ENCODE measurements at regions not wholly inside any gene's neighbourhood (a gene's known extent, or its start where the extent isn't known, plus 50 kb on each side); places are given as distances from the start of the nearest gene placed in this dataset.

DNA sequence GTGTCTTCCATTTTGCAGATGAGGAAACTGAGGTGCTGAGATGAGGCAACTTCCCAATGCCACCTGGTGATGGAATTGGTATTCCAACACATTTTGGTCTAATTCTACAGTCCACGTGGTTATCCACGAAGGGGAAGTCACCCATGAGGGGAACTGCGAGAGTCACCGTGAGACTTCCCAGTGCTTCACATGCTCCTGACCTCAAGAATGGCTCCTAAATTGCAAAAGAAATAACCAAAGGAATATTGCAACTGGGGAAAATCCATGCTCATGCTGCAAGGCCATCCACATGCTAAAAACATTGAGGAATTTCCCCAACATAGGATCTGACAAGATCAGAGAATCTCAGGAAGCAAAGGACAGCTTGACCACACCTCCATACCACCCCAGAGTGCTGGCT is 153.9 kb downstream of the HS3ST3B1 start:
- Histone ChIP-seq H3K27me3 (ENCODE audit: low read depth, low read length) (no peaks in the 10 kb centered on the region), H3K9me3 (ENCODE audit: insufficient read depth, low read length) (no peaks in the 10 kb centered on the region), H3K4me1 (ENCODE audit: low read length) (no peaks in the 10 kb centered on the region), H3K36me3 (replicated peaks; ENCODE audit: low read depth, low read length) (no peaks in the 10 kb centered on the region), H3K4me2 (ENCODE audit: low read length) (no peak overlapping the region), H2AFZ (ENCODE audit: low read depth, low read length) (no peak overlapping the region), H3K27ac (ENCODE audit: low read length) (no peak overlapping the region), H3K4me3 (ENCODE audit: low read length) (no peak overlapping the region), H3K9ac (ENCODE audit: low read length) (no peak overlapping the region), H4K20me1 (ENCODE audit: insufficient read depth, low read length) (no peaks in the 10 kb centered on the region), H3K79me2 (ENCODE audit: low read length) (no peaks in the 10 kb centered on the region)
- TF ChIP-seq, protein P1, sequence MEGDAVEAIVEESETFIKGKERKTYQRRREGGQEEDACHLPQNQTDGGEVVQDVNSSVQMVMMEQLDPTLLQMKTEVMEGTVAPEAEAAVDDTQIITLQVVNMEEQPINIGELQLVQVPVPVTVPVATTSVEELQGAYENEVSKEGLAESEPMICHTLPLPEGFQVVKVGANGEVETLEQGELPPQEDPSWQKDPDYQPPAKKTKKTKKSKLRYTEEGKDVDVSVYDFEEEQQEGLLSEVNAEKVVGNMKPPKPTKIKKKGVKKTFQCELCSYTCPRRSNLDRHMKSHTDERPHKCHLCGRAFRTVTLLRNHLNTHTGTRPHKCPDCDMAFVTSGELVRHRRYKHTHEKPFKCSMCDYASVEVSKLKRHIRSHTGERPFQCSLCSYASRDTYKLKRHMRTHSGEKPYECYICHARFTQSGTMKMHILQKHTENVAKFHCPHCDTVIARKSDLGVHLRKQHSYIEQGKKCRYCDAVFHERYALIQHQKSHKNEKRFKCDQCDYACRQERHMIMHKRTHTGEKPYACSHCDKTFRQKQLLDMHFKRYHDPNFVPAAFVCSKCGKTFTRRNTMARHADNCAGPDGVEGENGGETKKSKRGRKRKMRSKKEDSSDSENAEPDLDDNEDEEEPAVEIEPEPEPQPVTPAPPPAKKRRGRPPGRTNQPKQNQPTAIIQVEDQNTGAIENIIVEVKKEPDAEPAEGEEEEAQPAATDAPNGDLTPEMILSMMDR (IDR thresholded peaks at IDR 0.05; ENCODE audit: low read depth, low read length), result no peak
- no peak for TF ChIP-seq EZH2phosphoT487 (IDR thresholded peaks at IDR 0.05; ENCODE audit: low read depth)

DNA sequence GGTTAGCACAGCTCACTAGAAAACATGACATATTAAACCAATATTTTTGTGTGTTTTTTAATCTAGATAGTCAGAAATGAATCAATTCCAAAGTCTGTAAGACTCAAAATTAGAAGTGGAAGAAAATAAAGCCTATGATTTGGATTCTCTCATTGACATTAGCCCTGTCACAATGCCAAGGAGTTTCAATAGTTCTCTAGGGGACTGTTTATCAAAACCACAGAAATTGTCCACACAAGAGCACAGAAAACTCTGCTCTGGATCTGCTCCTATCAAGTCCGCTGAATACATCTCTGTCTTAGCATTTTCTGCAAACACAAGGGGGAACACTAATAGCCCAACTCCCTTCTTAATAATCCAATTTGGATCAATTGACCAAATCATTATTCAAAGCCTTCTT is 152.0 kb downstream of the HS3ST3B1 start:
- no peak overlapping the region for H3K4me3 ChIP-seq (ENCODE audit: low read length)
- H3K79me2 ChIP-seq (ENCODE audit: low read length), result no peaks in the 10 kb centered on the region
- H3K27ac ChIP-seq (ENCODE audit: low read length), result no peak overlapping the region
- H3K4me1 ChIP-seq (ENCODE audit: low read length), result no peaks in the 10 kb centered on the region
- no peaks in the 10 kb centered on the region for H3K36me3 ChIP-seq (replicated peaks; ENCODE audit: low read depth, low read length)
- no peaks in the 10 kb centered on the region for H3K9me3 ChIP-seq (ENCODE audit: insufficient read depth, low read length)
- H3K4me2 ChIP-seq (ENCODE audit: low read length), result no peak overlapping the region
- H4K20me1 ChIP-seq (ENCODE audit: insufficient read depth, low read length), result no peaks in the 10 kb centered on the region
- no peaks in the 10 kb centered on the region for H3K27me3 ChIP-seq (ENCODE audit: low read depth, low read length)
- H3K9ac ChIP-seq (ENCODE audit: low read length), result no peak overlapping the region
- no peak overlapping the region for H2AFZ ChIP-seq (ENCODE audit: low read depth, low read length)
- TF ChIP-seq, protein P1 (IDR thresholded peaks at IDR 0.05; ENCODE audit: low read depth, low read length), result no peak
- no peak for TF ChIP-seq EZH2phosphoT487 (IDR thresholded peaks at IDR 0.05; ENCODE audit: low read depth)

DNA sequence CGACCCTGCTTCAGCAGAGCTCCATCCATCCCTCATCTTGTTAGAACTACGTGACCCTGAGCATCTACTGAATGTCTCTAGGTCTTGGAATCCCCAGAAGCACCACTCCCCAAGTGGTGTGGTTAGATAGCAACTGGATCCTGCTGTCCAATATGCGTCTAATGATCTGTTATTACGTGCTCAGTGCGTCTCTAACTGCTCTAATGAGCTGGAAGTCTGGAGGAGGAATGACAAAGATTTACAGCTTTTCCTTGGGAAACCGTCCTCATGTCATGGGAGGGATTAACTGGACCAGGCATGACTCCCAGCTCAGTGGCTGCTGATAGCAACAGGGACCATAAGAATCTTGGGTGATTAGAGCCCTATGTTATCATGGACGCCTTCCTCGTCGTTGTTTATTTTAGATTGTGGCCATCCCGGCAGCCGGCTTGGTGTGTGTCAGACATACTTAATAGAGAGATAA is 150.9 kb downstream of the HS3ST3B1 start:
- no peaks in the 10 kb centered on the region for H3K79me2 ChIP-seq (ENCODE audit: low read length)
- H3K4me2 ChIP-seq (ENCODE audit: low read length), result no peak overlapping the region
- TF ChIP-seq EZH2phosphoT487 (IDR thresholded peaks at IDR 0.05; ENCODE audit: low read depth), result no peak
- TF ChIP-seq, protein P1 (IDR thresholded peaks at IDR 0.05; ENCODE audit: low read depth, low read length), result no peak
- H3K9ac ChIP-seq (ENCODE audit: low read length), result no peak overlapping the region
- no peak overlapping the region for H3K4me3 ChIP-seq (ENCODE audit: low read length)
- H3K27ac ChIP-seq (ENCODE audit: low read length), result no peak overlapping the region
- H3K36me3 ChIP-seq (replicated peaks; ENCODE audit: low read depth, low read length), result no peaks in the 10 kb centered on the region
- H4K20me1 ChIP-seq (ENCODE audit: insufficient read depth, low read length), result no peaks in the 10 kb centered on the region
- H2AFZ ChIP-seq (ENCODE audit: low read depth, low read length), result no peak overlapping the region
- H3K4me1 ChIP-seq (ENCODE audit: low read length), result no peaks in the 10 kb centered on the region
- H3K27me3 ChIP-seq (ENCODE audit: low read depth, low read length), result no peaks in the 10 kb centered on the region
- H3K9me3 ChIP-seq (ENCODE audit: insufficient read depth, low read length), result no peaks in the 10 kb centered on the region

DNA sequence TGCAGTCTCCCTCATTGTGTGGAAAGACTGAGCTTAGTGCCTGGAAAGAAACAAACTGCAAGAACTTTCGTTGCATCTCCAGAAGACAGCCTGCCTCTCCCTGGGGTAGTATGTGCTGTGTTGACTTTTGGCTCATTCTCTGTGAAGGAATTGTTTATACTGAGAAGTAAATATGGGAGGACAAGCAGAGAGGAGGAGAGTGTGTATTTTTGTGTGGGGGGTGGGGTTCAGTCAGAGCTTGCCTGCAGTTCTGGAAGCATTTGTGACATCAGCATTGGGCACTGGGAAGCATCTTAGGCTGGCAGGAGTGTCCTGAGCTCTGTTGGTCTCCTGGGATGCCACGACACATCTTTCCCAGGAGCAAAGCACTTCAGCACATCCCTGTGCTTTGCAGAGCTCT is 147.9 kb downstream of the HS3ST3B1 start:
- Histone ChIP-seq H3K9me3 (ENCODE audit: insufficient read depth, low read length) (no peaks in the 10 kb centered on the region), H4K20me1 (ENCODE audit: insufficient read depth, low read length) (no peaks in the 10 kb centered on the region), H3K4me2 (ENCODE audit: low read length) (no peak overlapping the region), H3K4me3 (ENCODE audit: low read length) (no peak overlapping the region), H3K79me2 (ENCODE audit: low read length) (no peaks in the 10 kb centered on the region), H3K4me1 (ENCODE audit: low read length) (no peaks in the 10 kb centered on the region), H3K9ac (ENCODE audit: low read length) (no peak overlapping the region), H2AFZ (ENCODE audit: low read depth, low read length) (no peak overlapping the region), H3K27me3 (ENCODE audit: low read depth, low read length) (no peaks in the 10 kb centered on the region), H3K27ac (ENCODE audit: low read length) (no peak overlapping the region), H3K36me3 (replicated peaks; ENCODE audit: low read depth, low read length) (no peaks in the 10 kb centered on the region)
- TF ChIP-seq, protein P1 (IDR thresholded peaks at IDR 0.05; ENCODE audit: low read depth, low read length), result no peak
- no peak for TF ChIP-seq EZH2phosphoT487 (IDR thresholded peaks at IDR 0.05; ENCODE audit: low read depth)
